Central memory CD8-positive, alpha-beta T cell (primary cell): ENCODE measurements at regions not wholly inside any gene's neighbourhood (a gene's known extent, or its start where the extent isn't known, plus 50 kb on each side); places are given as distances from the start of the nearest gene placed in this dataset.

ENCODE experiments used
- ATAC-seq: fragments of 150-1000 bp; cut with Tn5 transposase; replicated peaks from 2 replicates; pipeline ENCODE4 v1.10.0; 2022; ENCODE audit warnings: mild to moderate bottlenecking, moderate FRiP score, moderate number of reproducible peaks; ENCODE audit not compliant: poor library complexity, severe bottlenecking; ENCODE audit errors: extremely low read depth
- DNase-seq, 2 donors: peaks; one replicate each; pipeline ENCODE4 v3.0.0; 2021; ENCODE audit warnings: low spot score in 2 of 2
- H3K27ac Mint-ChIP-seq: one replicate; pipeline ENCODE4 v1.8.0; 2022; ENCODE audit warnings: low read depth, mild to moderate bottlenecking, moderate library complexity, mixed read lengths
- H3K27me3 Mint-ChIP-seq: one replicate; pipeline ENCODE4 v1.8.0; 2022; ENCODE audit warnings: mixed read lengths
- H3K36me3 Mint-ChIP-seq: one replicate; pipeline ENCODE4 v1.8.0; 2022; ENCODE audit warnings: mild to moderate bottlenecking, moderate library complexity, mixed read lengths; ENCODE audit not compliant: insufficient read depth
- H3K4me1 Mint-ChIP-seq: one replicate; pipeline ENCODE4 v1.8.0; 2022; ENCODE audit warnings: mixed read lengths
- H3K4me3 Mint-ChIP-seq: one replicate; pipeline ENCODE4 v1.8.0; 2022; ENCODE audit warnings: mild to moderate bottlenecking, moderate library complexity, mixed read lengths
- H3K9me3 Mint-ChIP-seq: one replicate; pipeline ENCODE4 v1.8.0; 2022; ENCODE audit warnings: mixed read lengths

GRCh38 chr14:101469382-101470247, 91.7 kb upstream of the DIO3 start:
- DNase-seq (no peak), ATAC-seq (no peak)
- Mint-ChIP-seq H3K27me3 (peaks cover 46% of the 10 kb centered on the region), H3K9me3 (no peaks in the 10 kb centered on the region), H3K27ac (no peak overlapping the region), H3K36me3 (no peaks in the 10 kb centered on the region), H3K4me3 (no peak overlapping the region), H3K4me1 (no peaks in the 10 kb centered on the region)

- peaks cover 53% of the 10 kb centered on the region for H3K27me3 Mint-ChIP-seq
- no peak overlapping the region for H3K27ac Mint-ChIP-seq
Observed at GRCh38 chr14:101470266-101470665, 91.0 kb upstream of the DIO3 start.

DNA sequence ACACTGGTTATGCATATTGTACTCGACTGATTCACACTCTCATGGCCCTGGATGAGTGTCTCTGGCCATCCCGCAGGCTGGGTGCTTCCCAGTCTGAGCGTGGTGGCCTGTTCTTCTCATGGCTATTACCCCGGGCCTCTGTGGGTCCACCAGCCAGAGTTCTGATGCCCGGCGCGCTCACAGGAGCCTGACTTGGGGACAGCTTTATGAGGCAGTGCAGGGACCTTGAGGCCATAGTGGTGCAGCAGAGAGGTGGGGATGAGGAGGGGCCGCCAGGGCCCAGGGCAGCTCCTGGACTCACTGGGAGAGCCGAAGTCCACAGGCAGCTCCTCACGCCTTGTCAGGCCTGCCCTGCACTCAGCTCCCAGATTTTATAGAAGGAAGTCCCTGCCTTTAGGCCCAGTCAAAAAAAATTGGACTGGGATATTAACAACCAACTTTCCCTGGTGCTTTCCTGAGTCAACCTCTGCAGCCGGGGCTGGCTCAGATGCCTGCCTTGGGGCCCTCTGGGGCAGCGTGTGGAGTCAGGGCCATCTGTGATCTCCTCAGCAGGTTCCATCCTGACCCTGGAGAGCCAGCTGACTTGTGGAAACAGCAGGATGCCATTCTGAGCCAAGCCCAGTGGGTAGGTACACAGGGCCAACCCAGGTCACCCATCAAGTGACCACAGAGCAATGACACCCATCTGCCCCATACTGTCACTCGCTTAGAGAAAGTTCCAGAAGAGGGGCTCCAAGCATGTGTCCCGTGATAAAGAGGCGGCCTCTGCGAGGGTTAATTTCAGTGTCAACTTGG, 89.4 kb upstream of the DIO3 start:
- H3K4me3 Mint-ChIP-seq = no peak overlapping the region
- DNase-seq = no peak
- no peaks in the 10 kb centered on the region for H3K36me3 Mint-ChIP-seq
- no peaks in the 10 kb centered on the region for H3K9me3 Mint-ChIP-seq
- no peak overlapping the region for H3K27ac Mint-ChIP-seq
- ATAC-seq = no peak
- H3K27me3 Mint-ChIP-seq = peaks cover 58% of the 10 kb centered on the region
- no peaks in the 10 kb centered on the region for H3K4me1 Mint-ChIP-seq

More at GRCh38 chr14:101470266-101470665, 91.0 kb upstream of the DIO3 start:
- H3K36me3 Mint-ChIP-seq = no peaks in the 10 kb centered on the region
- no peaks in the 10 kb centered on the region for H3K4me1 Mint-ChIP-seq
- DNase-seq (no peak), ATAC-seq (no peak)
- no peak overlapping the region for H3K4me3 Mint-ChIP-seq
- H3K9me3 Mint-ChIP-seq = no peaks in the 10 kb centered on the region

- no peak for ATAC-seq
- no peaks in the 10 kb centered on the region for H3K36me3 Mint-ChIP-seq
- no peak overlapping the region for H3K4me3 Mint-ChIP-seq
- H3K27ac Mint-ChIP-seq = no peak overlapping the region
- DNase-seq = no peak
- H3K27me3 Mint-ChIP-seq = peaks cover 58% of the 10 kb centered on the region
- no peaks in the 10 kb centered on the region for H3K9me3 Mint-ChIP-seq
- H3K4me1 Mint-ChIP-seq = no peaks in the 10 kb centered on the region
Observed at GRCh38 chr14:101472518-101472849, 88.8 kb upstream of the DIO3 start.

- H3K27me3 Mint-ChIP-seq = peaks cover 60% of the 10 kb centered on the region
- ATAC-seq (no peak), DNase-seq (no peak)
- no peaks in the 10 kb centered on the region for H3K9me3 Mint-ChIP-seq
- H3K36me3 Mint-ChIP-seq = no peaks in the 10 kb centered on the region
- no peak overlapping the region for H3K27ac Mint-ChIP-seq
- H3K4me1 Mint-ChIP-seq = no peaks in the 10 kb centered on the region
- no peak overlapping the region for H3K4me3 Mint-ChIP-seq
Observed at GRCh38 chr14:101473045-101473729, 88.1 kb upstream of the DIO3 start.

GRCh38 chr14:101473795-101474562, 87.3 kb upstream of the DIO3 start:
- H3K27ac Mint-ChIP-seq = no peak overlapping the region
- DNase-seq (no peak), ATAC-seq (no peak)
- H3K27me3 Mint-ChIP-seq = peaks cover 63% of the 10 kb centered on the region
- H3K4me1 Mint-ChIP-seq = no peaks in the 10 kb centered on the region
- no peaks in the 10 kb centered on the region for H3K9me3 Mint-ChIP-seq
- H3K36me3 Mint-ChIP-seq = no peaks in the 10 kb centered on the region
- no peak overlapping the region for H3K4me3 Mint-ChIP-seq

- peaks cover 70% of the 10 kb centered on the region for H3K27me3 Mint-ChIP-seq
- no peaks in the 10 kb centered on the region for H3K4me1 Mint-ChIP-seq
- no peak overlapping the region for H3K4me3 Mint-ChIP-seq
- H3K27ac Mint-ChIP-seq = no peak overlapping the region
- H3K36me3 Mint-ChIP-seq = no peaks in the 10 kb centered on the region
- H3K9me3 Mint-ChIP-seq = no peaks in the 10 kb centered on the region
- no peak for ATAC-seq
- no peak for DNase-seq
Observed at GRCh38 chr14:101474563-101475455, 86.5 kb upstream of the DIO3 start.

DNA sequence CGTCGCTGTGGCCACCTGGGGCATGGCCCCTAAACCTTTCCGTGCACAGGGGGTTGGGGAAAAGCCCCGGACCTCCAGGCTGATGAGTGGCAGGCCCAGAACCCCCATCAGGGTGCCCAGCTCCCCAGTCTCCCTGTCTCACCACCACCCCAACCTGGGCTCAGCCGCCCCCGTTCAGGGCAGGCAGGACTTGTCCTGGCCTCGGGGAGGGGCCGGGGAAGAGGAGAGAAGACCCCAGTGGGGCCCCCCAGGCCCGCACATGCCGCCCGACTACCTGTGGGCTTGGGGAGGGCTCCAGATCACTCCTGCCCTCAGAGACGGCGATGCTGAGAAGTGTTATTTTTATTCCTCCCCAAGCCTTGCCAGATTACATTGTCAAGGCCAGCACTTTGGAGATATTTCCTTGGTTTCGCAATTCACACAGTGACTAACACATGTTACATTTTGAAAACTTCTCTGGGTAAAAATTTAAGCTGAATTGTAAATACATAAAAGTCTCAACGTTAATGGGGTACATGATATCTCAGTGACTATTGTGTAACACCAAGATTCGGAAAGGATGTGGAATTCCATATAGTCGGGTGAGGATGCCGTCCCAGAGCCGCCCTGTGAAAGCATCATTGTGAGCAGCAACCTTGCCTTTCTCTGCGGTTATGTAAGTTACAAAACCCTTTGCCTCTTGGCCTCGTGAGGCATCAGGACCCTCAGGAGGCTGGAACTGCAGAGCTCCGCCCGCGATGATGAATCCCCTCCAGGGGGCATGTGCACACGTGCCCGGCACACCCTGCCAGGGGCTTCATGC, 85.6 kb upstream of the DIO3 start:
- H3K27ac Mint-ChIP-seq = no peak overlapping the region
- H3K4me3 Mint-ChIP-seq = no peak overlapping the region
- H3K9me3 Mint-ChIP-seq = no peaks in the 10 kb centered on the region
- peaks cover 70% of the 10 kb centered on the region for H3K27me3 Mint-ChIP-seq
- no peak for DNase-seq
- H3K36me3 Mint-ChIP-seq = no peaks in the 10 kb centered on the region
- ATAC-seq = no peak
- no peaks in the 10 kb centered on the region for H3K4me1 Mint-ChIP-seq

DNA sequence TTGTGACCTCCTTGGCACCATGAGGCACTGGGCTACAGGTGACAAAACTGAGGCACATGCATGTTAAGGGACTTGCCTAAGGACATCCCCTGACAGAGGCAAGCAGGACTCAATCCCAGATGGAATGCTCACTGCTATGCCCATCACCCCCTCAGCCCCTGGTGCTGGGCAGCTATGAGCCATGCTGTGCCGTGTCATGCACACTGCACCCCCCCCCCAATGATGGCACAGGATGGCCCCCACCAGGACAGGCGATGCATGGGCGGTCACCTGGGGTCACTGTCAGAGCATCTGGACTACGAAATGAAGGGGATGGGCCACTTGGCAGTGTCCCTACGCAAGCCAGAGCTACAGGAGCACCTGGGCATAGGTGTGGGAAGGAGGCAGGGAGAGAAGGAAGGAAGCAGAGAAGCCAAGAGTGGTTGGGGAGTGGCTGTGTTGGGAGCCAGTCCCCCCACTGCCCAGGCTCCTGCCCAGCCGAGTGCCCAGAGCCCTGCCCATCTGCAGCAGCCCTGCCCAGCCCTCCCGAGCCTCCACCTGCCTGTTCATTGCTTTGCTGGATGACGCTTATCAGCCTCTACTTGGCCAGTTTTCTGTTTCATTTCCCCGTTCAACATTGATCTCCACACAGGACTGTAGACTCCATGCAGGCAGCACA, 84.9 kb upstream of the DIO3 start:
- no peak for ATAC-seq
- no peak for DNase-seq
- H3K36me3 Mint-ChIP-seq = no peaks in the 10 kb centered on the region
- no peaks in the 10 kb centered on the region for H3K4me1 Mint-ChIP-seq
- no peak overlapping the region for H3K4me3 Mint-ChIP-seq
- H3K9me3 Mint-ChIP-seq = no peaks in the 10 kb centered on the region
- no peak overlapping the region for H3K27ac Mint-ChIP-seq
- peaks cover 67% of the 10 kb centered on the region for H3K27me3 Mint-ChIP-seq

DNA sequence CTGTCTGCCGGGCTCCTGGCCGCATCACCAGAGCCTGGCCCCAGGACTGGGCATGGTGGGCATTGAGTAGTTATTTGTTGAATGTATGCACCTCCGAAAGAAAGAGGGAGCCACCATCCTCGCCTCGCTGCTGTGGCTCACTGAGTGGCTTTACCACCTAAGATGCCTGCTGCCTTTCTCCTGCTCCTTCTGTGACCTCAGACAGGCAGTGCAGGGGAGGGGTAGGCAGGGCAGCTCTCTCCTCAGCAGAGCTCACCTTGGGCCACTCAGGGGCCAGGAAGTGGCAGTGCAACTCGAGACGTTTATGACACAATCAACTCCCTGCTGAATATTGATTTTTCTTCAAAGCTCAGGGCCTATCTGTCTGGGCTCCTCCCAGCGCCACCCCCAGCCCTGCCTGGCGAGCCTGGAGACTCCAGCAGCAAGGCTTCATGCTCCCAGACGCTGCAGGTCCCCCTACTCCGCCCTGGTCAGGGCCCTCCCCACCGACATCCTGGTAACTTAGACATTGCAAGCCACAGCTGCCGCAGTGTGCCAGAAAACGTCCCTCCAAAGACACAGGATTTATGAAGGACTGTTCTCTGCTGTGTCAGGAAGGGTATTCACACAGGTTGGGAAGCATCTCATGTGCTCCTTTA, 84.3 kb upstream of the DIO3 start:
- no peak for ATAC-seq
- Mint-ChIP-seq H3K4me1 (no peaks in the 10 kb centered on the region), H3K4me3 (no peak overlapping the region), H3K27me3 (peaks cover 69% of the 10 kb centered on the region), H3K9me3 (no peaks in the 10 kb centered on the region), H3K36me3 (no peaks in the 10 kb centered on the region), H3K27ac (no peak overlapping the region)
- no peak for DNase-seq
